Neural cell (in vitro differentiated cells): ENCODE measurements at regions not wholly inside any gene's neighbourhood (a gene's known extent, or its start where the extent isn't known, plus 50 kb on each side); places are given as distances from the start of the nearest gene placed in this dataset.

Experiments
- EP300 ChIP-seq: fragments of 450-650 bp; conservative IDR thresholded peaks from 2 replicates; pipeline ENCODE4 v1.6.1; 2014; ENCODE audit warnings: antibody characterized with exemption, mild to moderate bottlenecking, moderate library complexity; ENCODE audit not compliant: poor library complexity, severe bottlenecking
- EZH2 ChIP-seq: fragments of 200-600, 300-800 bp; shearing (Covaris generic), sonication (generic); IDR thresholded peaks from 2 replicates; pipeline ENCODE4 v1.6.1; 2014; ENCODE audit warnings: antibody characterized with exemption, low read length, borderline replicate concordance, mild to moderate bottlenecking; ENCODE audit not compliant: insufficient read depth, poor library complexity, severe bottlenecking
- POLR2AphosphoS5 ChIP-seq: IDR thresholded peaks from 2 replicates; pipeline ENCODE4 v1.6.1; 2012
- SMC3 ChIP-seq: fragments of 450-650 bp; conservative IDR thresholded peaks from 2 replicates; pipeline ENCODE4 v1.6.1; 2014; ENCODE audit warnings: antibody characterized with exemption, mild to moderate bottlenecking, moderate library complexity; ENCODE audit not compliant: poor library complexity
- TF ChIP-seq, protein P1 (sequence below): fragments of 450-650 bp; IDR thresholded peaks from 2 replicates; pipeline ENCODE4 v1.5.1; 2014; ENCODE audit warnings: antibody characterized with exemption, mild to moderate bottlenecking, moderate library complexity; ENCODE audit not compliant: poor library complexity, severe bottlenecking
- TF ChIP-seq, protein P2 (sequence below): IDR thresholded peaks from 2 replicates; pipeline ENCODE4 v1.6.1; 2012; ENCODE audit warnings: borderline replicate concordance

DNA sequence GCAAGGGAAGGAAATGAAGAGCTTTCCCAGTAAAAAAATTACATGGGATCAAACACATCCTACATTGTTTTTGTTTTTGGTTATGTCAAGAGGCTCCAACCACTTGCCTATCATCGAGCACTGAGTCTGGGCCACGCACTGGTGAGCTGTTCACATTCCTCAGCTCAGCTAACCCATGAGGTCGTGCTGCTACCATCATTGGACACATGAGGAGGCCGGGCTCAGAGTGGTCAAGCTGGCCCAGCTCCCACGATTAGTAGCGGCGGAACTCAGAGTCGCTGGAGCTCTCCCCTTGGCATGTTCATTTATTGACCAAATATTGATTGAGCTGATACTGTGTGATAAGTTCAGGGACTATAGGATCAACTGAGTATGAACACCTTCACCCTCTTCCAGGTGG is 164.9 kb downstream of the CDH26 start:
- TF ChIP-seq EP300 (no peak), EZH2 (no peak), SMC3 (no peak), POLR2AphosphoS5 (no peak)
- TF ChIP-seq, protein P1, sequence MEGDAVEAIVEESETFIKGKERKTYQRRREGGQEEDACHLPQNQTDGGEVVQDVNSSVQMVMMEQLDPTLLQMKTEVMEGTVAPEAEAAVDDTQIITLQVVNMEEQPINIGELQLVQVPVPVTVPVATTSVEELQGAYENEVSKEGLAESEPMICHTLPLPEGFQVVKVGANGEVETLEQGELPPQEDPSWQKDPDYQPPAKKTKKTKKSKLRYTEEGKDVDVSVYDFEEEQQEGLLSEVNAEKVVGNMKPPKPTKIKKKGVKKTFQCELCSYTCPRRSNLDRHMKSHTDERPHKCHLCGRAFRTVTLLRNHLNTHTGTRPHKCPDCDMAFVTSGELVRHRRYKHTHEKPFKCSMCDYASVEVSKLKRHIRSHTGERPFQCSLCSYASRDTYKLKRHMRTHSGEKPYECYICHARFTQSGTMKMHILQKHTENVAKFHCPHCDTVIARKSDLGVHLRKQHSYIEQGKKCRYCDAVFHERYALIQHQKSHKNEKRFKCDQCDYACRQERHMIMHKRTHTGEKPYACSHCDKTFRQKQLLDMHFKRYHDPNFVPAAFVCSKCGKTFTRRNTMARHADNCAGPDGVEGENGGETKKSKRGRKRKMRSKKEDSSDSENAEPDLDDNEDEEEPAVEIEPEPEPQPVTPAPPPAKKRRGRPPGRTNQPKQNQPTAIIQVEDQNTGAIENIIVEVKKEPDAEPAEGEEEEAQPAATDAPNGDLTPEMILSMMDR: no peak
- TF ChIP-seq, protein P2, sequence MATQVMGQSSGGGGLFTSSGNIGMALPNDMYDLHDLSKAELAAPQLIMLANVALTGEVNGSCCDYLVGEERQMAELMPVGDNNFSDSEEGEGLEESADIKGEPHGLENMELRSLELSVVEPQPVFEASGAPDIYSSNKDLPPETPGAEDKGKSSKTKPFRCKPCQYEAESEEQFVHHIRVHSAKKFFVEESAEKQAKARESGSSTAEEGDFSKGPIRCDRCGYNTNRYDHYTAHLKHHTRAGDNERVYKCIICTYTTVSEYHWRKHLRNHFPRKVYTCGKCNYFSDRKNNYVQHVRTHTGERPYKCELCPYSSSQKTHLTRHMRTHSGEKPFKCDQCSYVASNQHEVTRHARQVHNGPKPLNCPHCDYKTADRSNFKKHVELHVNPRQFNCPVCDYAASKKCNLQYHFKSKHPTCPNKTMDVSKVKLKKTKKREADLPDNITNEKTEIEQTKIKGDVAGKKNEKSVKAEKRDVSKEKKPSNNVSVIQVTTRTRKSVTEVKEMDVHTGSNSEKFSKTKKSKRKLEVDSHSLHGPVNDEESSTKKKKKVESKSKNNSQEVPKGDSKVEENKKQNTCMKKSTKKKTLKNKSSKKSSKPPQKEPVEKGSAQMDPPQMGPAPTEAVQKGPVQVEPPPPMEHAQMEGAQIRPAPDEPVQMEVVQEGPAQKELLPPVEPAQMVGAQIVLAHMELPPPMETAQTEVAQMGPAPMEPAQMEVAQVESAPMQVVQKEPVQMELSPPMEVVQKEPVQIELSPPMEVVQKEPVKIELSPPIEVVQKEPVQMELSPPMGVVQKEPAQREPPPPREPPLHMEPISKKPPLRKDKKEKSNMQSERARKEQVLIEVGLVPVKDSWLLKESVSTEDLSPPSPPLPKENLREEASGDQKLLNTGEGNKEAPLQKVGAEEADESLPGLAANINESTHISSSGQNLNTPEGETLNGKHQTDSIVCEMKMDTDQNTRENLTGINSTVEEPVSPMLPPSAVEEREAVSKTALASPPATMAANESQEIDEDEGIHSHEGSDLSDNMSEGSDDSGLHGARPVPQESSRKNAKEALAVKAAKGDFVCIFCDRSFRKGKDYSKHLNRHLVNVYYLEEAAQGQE: no peak
